OCI-LY3 (cell line): ENCODE measurements at regions not wholly inside any gene's neighbourhood (a gene's known extent, or its start where the extent isn't known, plus 50 kb on each side); places are given as distances from the start of the nearest gene placed in this dataset.
"Not testable (repeated sequence)": the region's sequence is repeated elsewhere in the genome, so short reads cannot be mapped to it uniquely, and the experiment has no call there.

Experiments used
- H2AFZ ChIP-seq: fragments of 200-600, 300-600 bp; shearing (Covaris generic); 2 replicates; pipeline ENCODE4 v1.6.0; 2014; ENCODE audit warnings: antibody characterized with exemption, low read depth, low read length
- H3K27ac ChIP-seq: fragments of 200-600, 300-600 bp; sonication (generic); 2 replicates; pipeline ENCODE4 v1.5.1; 2014; ENCODE audit warnings: mild to moderate bottlenecking, low read length, moderate library complexity, mixed read lengths
- H3K27me3 ChIP-seq: fragments of 200-600, 300-600 bp; sonication (generic); 2 replicates; pipeline ENCODE4 v1.6.1; 2014; ENCODE audit warnings: low read depth, low read length, mixed read lengths
- H3K36me3 ChIP-seq: fragments of 200-600, 300-600 bp; sonication (generic); replicated peaks from 2 replicates; pipeline ENCODE3; 2014; ENCODE audit warnings: low read depth, low read length, mixed read lengths
- H3K4me1 ChIP-seq: fragments of 300-600, 200-600 bp; sonication (generic); 2 replicates; pipeline ENCODE4 v1.6.1; 2014; ENCODE audit warnings: low read length, mixed read lengths
- H3K4me2 ChIP-seq: fragments of 200-600, 300-600 bp; sonication (generic); 2 replicates; pipeline ENCODE4 v1.6.1; 2014; ENCODE audit warnings: low read length, mixed read lengths
- H3K4me3 ChIP-seq: fragments of 300-600, 200-600 bp; sonication (generic); 2 replicates; pipeline ENCODE4 v1.5.1; 2014; ENCODE audit warnings: antibody characterized with exemption, mild to moderate bottlenecking, low read length, moderate library complexity
- H3K79me2 ChIP-seq: fragments of 300-600, 200-600 bp; shearing (Covaris generic); 2 replicates; pipeline ENCODE4 v1.6.1; 2014; ENCODE audit warnings: mild to moderate bottlenecking, low read length, mixed read lengths
- H3K9ac ChIP-seq: fragments of 300-600, 200-600 bp; shearing (Covaris generic); 2 replicates; pipeline ENCODE4 v1.6.0; 2014; ENCODE audit warnings: mild to moderate bottlenecking, low read length, moderate library complexity
- H3K9me3 ChIP-seq: fragments of 200-600, 300-600 bp; shearing (Covaris generic); 2 replicates; pipeline ENCODE4 v1.6.1; 2014; ENCODE audit warnings: low read length, mixed read lengths; ENCODE audit not compliant: insufficient read depth
- H4K20me1 ChIP-seq: fragments of 200-600, 300-600 bp; sonication (generic); 2 replicates; pipeline ENCODE4 v1.6.1; 2016; ENCODE audit warnings: low read length, mixed read lengths; ENCODE audit not compliant: insufficient read depth
- EZH2phosphoT487 ChIP-seq: fragments of 200-600 bp; shearing (Covaris generic); IDR thresholded peaks from 2 replicates; pipeline ENCODE4 v1.6.1; 2018; ENCODE audit warnings: antibody characterized with exemption, mixed run types, low read depth
- TF ChIP-seq, protein P1 (sequence below): fragments of 200-600, 300-600 bp; sonication (generic); IDR thresholded peaks from 2 replicates; pipeline ENCODE4 v1.5.1; 2014; ENCODE audit warnings: antibody characterized with exemption, low read length, low read depth

GRCh38 chr9:84514421-84514820 is 155.1 kb upstream of the NTRK2 start:
- Histone ChIP-seq H3K27me3 (no peaks in the 10 kb centered on the region), H3K4me3 (no peak overlapping the region), H3K79me2 (no peaks in the 10 kb centered on the region), H3K36me3 (no peaks in the 10 kb centered on the region), H4K20me1 (no peaks in the 10 kb centered on the region), H3K4me2 (no peak overlapping the region), H3K27ac (no peak overlapping the region), H3K4me1 (no peaks in the 10 kb centered on the region), H3K9ac (no peak overlapping the region), H3K9me3 (no peaks in the 10 kb centered on the region), H2AFZ (no peak overlapping the region)
- TF ChIP-seq, protein P1, sequence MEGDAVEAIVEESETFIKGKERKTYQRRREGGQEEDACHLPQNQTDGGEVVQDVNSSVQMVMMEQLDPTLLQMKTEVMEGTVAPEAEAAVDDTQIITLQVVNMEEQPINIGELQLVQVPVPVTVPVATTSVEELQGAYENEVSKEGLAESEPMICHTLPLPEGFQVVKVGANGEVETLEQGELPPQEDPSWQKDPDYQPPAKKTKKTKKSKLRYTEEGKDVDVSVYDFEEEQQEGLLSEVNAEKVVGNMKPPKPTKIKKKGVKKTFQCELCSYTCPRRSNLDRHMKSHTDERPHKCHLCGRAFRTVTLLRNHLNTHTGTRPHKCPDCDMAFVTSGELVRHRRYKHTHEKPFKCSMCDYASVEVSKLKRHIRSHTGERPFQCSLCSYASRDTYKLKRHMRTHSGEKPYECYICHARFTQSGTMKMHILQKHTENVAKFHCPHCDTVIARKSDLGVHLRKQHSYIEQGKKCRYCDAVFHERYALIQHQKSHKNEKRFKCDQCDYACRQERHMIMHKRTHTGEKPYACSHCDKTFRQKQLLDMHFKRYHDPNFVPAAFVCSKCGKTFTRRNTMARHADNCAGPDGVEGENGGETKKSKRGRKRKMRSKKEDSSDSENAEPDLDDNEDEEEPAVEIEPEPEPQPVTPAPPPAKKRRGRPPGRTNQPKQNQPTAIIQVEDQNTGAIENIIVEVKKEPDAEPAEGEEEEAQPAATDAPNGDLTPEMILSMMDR = no peak
- no peak for TF ChIP-seq EZH2phosphoT487

DNA sequence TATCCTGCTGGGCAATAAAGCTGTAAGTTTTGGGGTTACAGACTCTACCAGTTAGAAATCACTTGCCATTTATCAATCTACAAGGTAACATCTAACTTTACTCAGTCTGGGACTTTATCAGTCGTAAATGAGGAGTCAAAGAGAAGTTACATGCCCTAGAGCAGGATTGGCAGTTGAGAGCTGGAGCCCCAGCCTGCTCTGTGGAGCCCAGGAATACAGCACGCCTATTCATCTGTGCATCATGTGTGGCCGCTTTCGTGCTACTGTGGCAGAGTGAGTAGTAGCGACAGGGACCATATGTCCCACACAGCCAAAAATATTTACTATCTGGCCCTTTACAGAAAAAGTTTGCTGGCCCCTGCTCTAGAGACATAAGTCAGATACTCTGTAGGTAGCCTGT is 152.5 kb upstream of the NTRK2 start:
- H3K36me3 ChIP-seq = no peaks in the 10 kb centered on the region
- no peak overlapping the region for H3K4me3 ChIP-seq
- no peak overlapping the region for H3K9ac ChIP-seq
- H3K79me2 ChIP-seq = no peaks in the 10 kb centered on the region
- H3K4me2 ChIP-seq = no peak overlapping the region
- H4K20me1 ChIP-seq = no peaks in the 10 kb centered on the region
- H2AFZ ChIP-seq = no peak overlapping the region
- no peaks in the 10 kb centered on the region for H3K4me1 ChIP-seq
- no peak overlapping the region for H3K27ac ChIP-seq
- no peaks in the 10 kb centered on the region for H3K27me3 ChIP-seq
- no peaks in the 10 kb centered on the region for H3K9me3 ChIP-seq
- no peak for TF ChIP-seq EZH2phosphoT487
- TF ChIP-seq, protein P1 = no peak

GRCh38 chr9:84519413-84519812 is 150.1 kb upstream of the NTRK2 start:
- no peaks in the 10 kb centered on the region for H3K4me1 ChIP-seq
- TF ChIP-seq EZH2phosphoT487 = no peak
- TF ChIP-seq, protein P1 = no peak
- no peak overlapping the region for H3K4me2 ChIP-seq

DNA sequence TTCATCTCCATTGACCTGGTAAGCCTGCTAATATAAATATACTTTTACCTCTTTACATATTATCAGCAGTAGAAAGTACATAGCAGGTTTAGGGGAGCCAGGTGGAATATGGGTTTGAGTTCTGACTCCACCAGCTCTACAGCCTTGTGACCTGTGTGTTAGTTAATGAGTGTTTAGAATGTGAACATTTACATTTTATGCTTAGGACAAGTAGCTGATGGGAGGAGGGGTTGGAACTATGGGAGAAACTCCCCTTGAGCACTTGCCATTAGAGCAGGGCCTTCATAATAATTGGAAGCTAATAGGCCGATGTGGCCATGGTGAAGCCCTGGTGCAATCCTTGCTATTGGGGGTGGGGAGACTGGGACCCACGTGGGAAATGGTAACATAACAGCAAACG is 148.3 kb upstream of the NTRK2 start:
- no peaks in the 10 kb centered on the region for H3K27me3 ChIP-seq
- no peak overlapping the region for H3K27ac ChIP-seq
- H3K36me3 ChIP-seq = no peaks in the 10 kb centered on the region
- H3K9me3 ChIP-seq = no peaks in the 10 kb centered on the region
- TF ChIP-seq, protein P1 = no peak
- no peak for TF ChIP-seq EZH2phosphoT487
- no peaks in the 10 kb centered on the region for H3K79me2 ChIP-seq
- H3K4me1 ChIP-seq = no peaks in the 10 kb centered on the region
- no peak overlapping the region for H2AFZ ChIP-seq
- H3K4me3 ChIP-seq = no peak overlapping the region
- no peak overlapping the region for H3K9ac ChIP-seq
- no peaks in the 10 kb centered on the region for H4K20me1 ChIP-seq
- H3K4me2 ChIP-seq = no peak overlapping the region

More at GRCh38 chr9:84519413-84519812, 150.1 kb upstream of the NTRK2 start:
- Histone ChIP-seq H3K36me3 (no peaks in the 10 kb centered on the region), H3K79me2 (no peaks in the 10 kb centered on the region), H3K9me3 (no peaks in the 10 kb centered on the region), H4K20me1 (no peaks in the 10 kb centered on the region), H3K27ac (no peak overlapping the region), H2AFZ (no peak overlapping the region), H3K4me3 (no peak overlapping the region), H3K9ac (no peak overlapping the region), H3K27me3 (no peaks in the 10 kb centered on the region)

GRCh38 chr9:84526211-84526610 is 143.3 kb upstream of the NTRK2 start:
- H3K27me3 ChIP-seq, H3K4me1 ChIP-seq, H3K36me3 ChIP-seq, H3K79me2 ChIP-seq, H4K20me1 ChIP-seq, H3K27ac ChIP-seq, H3K4me3 ChIP-seq, H3K9me3 ChIP-seq, H2AFZ ChIP-seq, H3K4me2 ChIP-seq, H3K9ac ChIP-seq: not testable (repeated sequence)

- H4K20me1 ChIP-seq, H3K79me2 ChIP-seq, H2AFZ ChIP-seq, H3K9me3 ChIP-seq, H3K27ac ChIP-seq, H3K4me2 ChIP-seq, H3K4me3 ChIP-seq, H3K36me3 ChIP-seq, H3K4me1 ChIP-seq, H3K27me3 ChIP-seq, H3K9ac ChIP-seq: not testable (repeated sequence)
These were observed 142.3 kb upstream of the NTRK2 start for GRCh38 chr9:84527060-84527720.
